Spinal cord (tissue), 9 donors: ENCODE measurements at regions not wholly inside any gene's neighbourhood (a gene's known extent, or its start where the extent isn't known, plus 50 kb on each side); places are given as distances from the start of the nearest gene placed in this dataset.
A peak's percentile ranks its signal among the peaks of the same experiment; 100 is the strongest.

Experiments
- DNase-seq, 6 donors: peaks; one replicate each; pipeline versions ENCODE4 v3.0.0 to v3.0.0-alpha.2; 2013 to 2015; ENCODE audit warnings: low spot score in 6 of 6, low read depth in 4 of 6
- H3K27ac ChIP-seq: one replicate; pipeline ENCODE4 v1.5.1; 2013; ENCODE audit warnings: low read depth, low read length, control low read depth
- H3K27me3 ChIP-seq: one replicate; pipeline ENCODE4 v1.6.1; 2013; ENCODE audit warnings: low read length; ENCODE audit not compliant: control insufficient read depth, insufficient read depth
- H3K36me3 ChIP-seq: one replicate; pipeline ENCODE4 v1.6.1; 2013; ENCODE audit warnings: low read length; ENCODE audit not compliant: control insufficient read depth, insufficient read depth
- H3K4me1 ChIP-seq: one replicate; pipeline ENCODE4 v1.6.1; 2013; ENCODE audit warnings: low read length; ENCODE audit not compliant: control insufficient read depth, insufficient read depth
- H3K4me3 ChIP-seq: one replicate; pipeline ENCODE4 v1.5.1; 2013; ENCODE audit warnings: low read depth, low read length, control low read depth
- H3K9me3 ChIP-seq: one replicate; pipeline ENCODE4 v1.6.1; 2013; ENCODE audit warnings: low read length; ENCODE audit not compliant: control insufficient read depth, insufficient read depth
- WGBS: methylation state at CpG from one replicate; pipeline ENCODE4 v1.1.5; 2013; ENCODE audit warnings: missing lambda C conversion rate; ENCODE audit not compliant: insufficient coverage; 5-methylcytosine and 5-hydroxymethylcytosine counted together
- donor health status: healthy.

DNA sequence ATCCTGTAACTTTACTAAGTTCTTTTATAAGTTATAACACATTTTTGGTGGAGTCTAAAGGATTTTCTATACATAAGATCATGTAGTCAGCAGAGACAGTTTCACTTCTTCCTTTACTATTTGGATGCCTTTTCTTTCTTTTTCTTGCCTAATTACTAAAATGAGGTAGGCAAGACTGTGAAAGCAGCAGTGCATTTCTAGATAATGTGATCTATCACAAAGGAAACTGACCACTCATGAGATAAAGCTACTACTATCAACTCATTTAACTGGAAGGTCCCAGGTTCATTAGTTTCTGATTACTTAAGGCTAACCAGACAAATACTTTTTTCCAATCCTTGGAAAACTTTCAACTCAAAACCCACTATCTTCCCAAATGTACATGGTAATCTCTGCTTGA lies 196.2 kb upstream of the E2F8 start:
- Histone ChIP-seq H3K27ac (no peak overlapping the region), H3K9me3 (no peaks in the 10 kb centered on the region), H3K4me1 (peaks cover 5% of the 10 kb centered on the region), H3K36me3 (no peaks in the 10 kb centered on the region), H3K27me3 (no peaks in the 10 kb centered on the region), H3K4me3 (no peak overlapping the region)
- DNase-seq, result no peak

DNA sequence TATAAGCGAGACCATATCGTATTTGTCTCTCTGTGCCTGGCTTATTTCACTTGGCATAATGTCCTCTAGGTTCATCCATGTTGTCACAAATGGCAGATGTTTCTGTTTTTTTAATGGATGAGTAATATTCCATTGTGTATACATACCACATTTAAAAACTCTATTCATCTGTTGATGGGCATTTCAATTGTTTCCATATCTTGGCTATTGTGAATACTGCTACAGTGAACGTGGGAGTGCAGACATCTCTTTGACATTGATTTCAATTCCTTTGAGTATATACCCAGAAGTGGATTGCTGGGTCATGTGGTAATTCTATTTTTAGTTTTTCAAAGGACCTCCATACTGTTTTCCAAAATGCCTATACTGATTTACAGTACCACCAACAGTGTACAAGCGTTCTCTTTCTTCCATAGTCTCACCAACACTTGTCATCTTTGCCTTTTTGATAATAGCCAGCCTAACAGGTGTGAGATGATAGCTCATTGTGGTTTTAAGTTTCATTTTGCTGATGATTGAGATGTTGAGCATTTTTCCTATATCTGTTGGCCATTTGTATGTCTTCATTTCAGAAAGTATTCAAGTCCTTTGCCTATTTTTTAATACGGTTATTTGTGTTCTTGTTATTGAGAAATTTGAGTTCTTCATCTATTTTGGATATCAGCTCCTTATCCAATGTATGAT lies 194.7 kb upstream of the E2F8 start:
- no peak for DNase-seq
- Histone ChIP-seq H3K4me1 (peaks cover 9% of the 10 kb centered on the region), H3K27ac (no peak overlapping the region), H3K36me3 (no peaks in the 10 kb centered on the region), H3K9me3 (no peaks in the 10 kb centered on the region), H3K4me3 (no peak overlapping the region), H3K27me3 (peaks cover 4% of the 10 kb centered on the region)
- WGBS, result no CpG with 5 or more reads among the region's 5 CpGs

DNA sequence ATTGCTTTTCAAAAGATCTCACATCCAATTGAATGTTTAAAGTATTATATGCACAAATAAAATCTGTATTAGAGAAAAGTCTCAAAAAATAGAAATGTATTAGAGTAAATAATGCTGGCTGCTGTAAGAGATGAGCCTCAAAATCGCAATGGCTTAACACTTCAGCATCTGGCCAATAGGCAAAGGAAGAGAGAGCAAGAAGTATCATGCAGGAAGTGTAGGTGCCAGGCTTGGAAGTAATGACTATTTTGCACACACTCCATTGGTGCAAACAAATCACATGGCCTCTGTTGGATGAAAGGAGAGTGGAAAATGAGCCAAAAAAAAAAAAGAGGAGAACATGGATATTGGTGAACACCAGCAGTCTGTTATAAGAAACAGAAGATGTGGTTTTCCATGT lies 193.0 kb upstream of the E2F8 start:
- DNase-seq, result peak in 1 of 6 donors; percentile 22
- H3K36me3 ChIP-seq, result no peaks in the 10 kb centered on the region
- peaks cover 4% of the 10 kb centered on the region for H3K27me3 ChIP-seq
- H3K9me3 ChIP-seq, result no peaks in the 10 kb centered on the region
- WGBS, result 89% methylated on average over 1 of the region's 1 CpG
- no peak overlapping the region for H3K27ac ChIP-seq
- peaks cover 11% of the 10 kb centered on the region for H3K4me1 ChIP-seq
- no peak overlapping the region for H3K4me3 ChIP-seq

DNA sequence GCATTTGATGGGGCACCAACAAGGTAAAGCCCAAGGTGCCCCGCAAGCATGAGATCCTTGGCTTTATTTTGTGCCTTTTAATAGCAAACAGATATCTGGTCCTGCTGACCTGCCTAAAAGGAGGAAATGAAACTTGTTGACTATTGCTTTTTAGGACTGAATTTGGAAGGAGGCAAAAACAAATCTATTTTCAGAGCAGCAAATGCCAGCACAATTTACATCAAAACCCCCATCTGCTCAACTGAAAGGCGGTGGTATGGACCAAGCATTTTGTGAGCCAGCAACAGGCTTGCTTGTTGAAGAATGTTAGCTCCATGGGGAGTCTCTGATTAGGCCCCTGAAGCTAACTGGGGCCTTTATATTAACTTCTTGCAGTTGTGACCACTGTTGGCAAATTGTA lies 192.6 kb upstream of the E2F8 start:
- peaks cover 11% of the 10 kb centered on the region for H3K4me1 ChIP-seq
- peaks cover 4% of the 10 kb centered on the region for H3K27me3 ChIP-seq
- DNase-seq, result peak in 1 of 6 donors; percentile 65
- H3K9me3 ChIP-seq, result no peaks in the 10 kb centered on the region
- no peak overlapping the region for H3K27ac ChIP-seq
- no peak overlapping the region for H3K4me3 ChIP-seq
- WGBS, result 91% methylated on average over 1 of the region's 2 CpGs
- H3K36me3 ChIP-seq, result no peaks in the 10 kb centered on the region

DNA sequence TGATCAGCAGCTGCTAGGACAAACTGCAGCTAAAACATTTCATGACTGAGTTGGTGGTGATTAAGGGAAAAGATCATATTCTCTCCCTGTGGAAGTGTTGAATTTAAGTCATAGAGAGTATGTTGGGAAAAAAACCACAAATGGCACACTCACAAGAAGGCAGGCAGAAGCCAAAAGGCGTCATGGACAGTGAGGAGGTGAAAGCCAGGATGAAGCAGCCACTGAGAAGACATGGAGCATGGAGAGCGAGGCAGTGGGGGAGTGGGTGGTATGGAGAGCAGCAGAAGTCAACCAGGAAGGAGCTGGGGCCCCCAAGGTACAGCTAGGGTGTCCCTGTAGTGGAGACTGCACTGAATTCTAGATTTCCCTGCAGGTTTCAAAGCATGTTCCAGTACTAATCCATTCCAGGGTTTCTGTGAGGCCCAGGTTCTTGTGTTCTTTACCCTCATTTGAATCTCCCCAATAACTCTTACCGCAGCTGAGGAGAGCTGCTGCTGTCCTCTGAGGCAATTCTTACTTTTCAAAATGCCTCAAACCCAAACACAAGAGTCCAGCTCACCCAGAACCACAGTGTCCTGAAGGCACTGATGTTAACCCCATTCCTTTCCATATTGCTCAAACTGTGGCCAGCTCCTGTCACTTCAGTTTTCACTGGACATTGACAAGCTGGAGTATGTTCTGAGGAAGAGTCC lies 191.8 kb upstream of the E2F8 start:
- Histone ChIP-seq H3K4me1 (peaks cover 11% of the 10 kb centered on the region), H3K27ac (no peak overlapping the region), H3K4me3 (no peak overlapping the region), H3K36me3 (no peaks in the 10 kb centered on the region), H3K9me3 (no peaks in the 10 kb centered on the region), H3K27me3 (peaks cover 4% of the 10 kb centered on the region)
- 57% methylated on average over 3 of the region's 3 CpGs for WGBS
- peak in 1 of 6 donors; percentile 48 for DNase-seq

DNA sequence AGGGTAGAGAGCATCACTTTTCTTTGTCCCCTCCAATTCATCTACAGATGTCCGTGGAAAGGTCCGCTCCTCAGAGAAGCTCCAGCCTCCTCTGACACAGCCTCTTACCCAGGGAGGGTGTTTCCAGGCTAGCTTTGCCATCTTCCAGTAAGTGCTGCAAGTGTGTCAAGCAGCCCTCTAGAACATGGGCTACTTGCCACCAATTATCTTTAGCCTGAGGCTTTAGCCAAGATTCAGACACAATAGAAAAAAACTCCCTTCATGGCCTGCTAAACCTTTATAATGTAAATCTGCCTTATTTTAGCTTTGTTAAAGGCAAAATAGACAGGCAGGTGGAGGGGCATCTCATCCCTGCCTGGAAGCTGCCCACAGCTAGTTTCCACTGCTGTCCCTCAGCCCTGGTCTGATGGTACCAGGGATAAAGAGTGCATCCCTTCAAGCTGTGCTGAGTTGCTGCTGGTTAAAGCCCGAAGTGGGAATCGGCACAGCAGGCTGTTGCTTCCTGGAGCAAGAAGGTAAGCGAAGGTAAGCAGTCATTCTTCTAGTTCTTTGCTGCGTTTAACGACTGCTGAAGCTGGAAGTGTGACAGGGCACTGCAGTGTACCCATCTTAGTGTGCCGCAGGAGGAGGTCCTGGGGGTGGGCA lies 190.1 kb upstream of the E2F8 start:
- peaks cover 4% of the 10 kb centered on the region for H3K27me3 ChIP-seq
- H3K4me1 ChIP-seq, result peaks cover 15% of the 10 kb centered on the region
- H3K9me3 ChIP-seq, result no peaks in the 10 kb centered on the region
- H3K4me3 ChIP-seq, result no peak overlapping the region
- 61% methylated on average over 7 of the region's 8 CpGs for WGBS
- H3K36me3 ChIP-seq, result no peaks in the 10 kb centered on the region
- H3K27ac ChIP-seq, result no peak overlapping the region
- peak in 1 of 6 donors; percentile 46 for DNase-seq

DNA sequence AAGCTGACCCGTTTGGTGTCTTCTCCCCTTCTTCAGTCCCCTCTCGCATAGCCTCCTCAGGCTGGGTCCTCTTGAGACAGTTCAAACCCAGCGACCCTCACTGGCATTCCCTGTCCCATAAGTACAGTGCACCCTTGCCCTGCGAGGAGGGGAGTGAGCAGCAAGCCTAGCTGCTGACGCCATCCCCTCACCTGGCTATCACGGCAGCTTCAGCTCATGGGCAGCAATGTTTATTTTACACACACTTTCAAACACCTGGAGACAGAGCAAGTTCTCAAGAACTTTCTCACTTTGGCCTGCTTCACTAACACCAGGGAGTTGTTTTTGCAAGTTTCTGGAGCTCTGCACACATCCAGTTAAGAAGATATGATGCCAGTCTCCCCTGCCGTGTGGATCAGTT lies 189.6 kb upstream of the E2F8 start:
- no peaks in the 10 kb centered on the region for H3K9me3 ChIP-seq
- peaks cover 15% of the 10 kb centered on the region for H3K4me1 ChIP-seq
- 94% methylated on average over 7 of the region's 7 CpGs for WGBS
- H3K36me3 ChIP-seq, result no peaks in the 10 kb centered on the region
- H3K27me3 ChIP-seq, result peaks cover 4% of the 10 kb centered on the region
- no peak for DNase-seq
- H3K4me3 ChIP-seq, result no peak overlapping the region
- no peak overlapping the region for H3K27ac ChIP-seq

DNA sequence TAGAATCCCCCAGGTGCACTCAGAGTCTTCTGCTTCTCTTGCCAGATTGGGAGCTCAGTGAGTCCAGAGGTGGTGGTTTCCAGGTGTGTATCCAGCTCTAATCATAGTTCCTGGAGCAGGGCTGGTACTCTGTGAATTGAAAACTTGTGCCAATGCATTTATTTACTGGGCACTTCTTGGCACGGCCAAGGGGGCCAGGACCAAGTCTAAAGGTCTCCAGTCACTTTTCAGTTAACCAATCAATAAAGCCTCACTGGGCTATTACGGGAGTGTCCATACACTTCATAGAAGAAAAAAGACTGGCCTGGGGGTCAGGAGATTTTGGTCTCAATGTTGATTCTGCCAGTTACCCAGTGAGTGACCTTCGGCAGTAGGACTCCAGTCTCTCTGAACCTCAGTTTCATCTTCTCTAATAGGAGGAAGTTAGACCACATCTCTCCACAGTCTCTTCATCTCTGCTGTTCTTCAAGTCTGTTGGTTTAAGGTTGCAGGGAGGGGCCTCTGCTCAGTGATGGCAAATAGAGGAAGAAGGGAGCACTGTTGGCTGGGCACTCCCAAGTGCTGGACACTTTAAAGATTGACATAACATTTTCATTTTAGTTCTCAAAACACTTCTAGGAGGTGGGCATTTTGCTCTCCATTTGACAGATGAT lies 188.5 kb upstream of the E2F8 start:
- H3K9me3 ChIP-seq, result no peaks in the 10 kb centered on the region
- H3K4me1 ChIP-seq, result peaks cover 15% of the 10 kb centered on the region
- H3K4me3 ChIP-seq, result no peak overlapping the region
- DNase-seq, result no peak
- no peak overlapping the region for H3K27ac ChIP-seq
- 80% methylated on average over 1 of the region's 3 CpGs for WGBS
- H3K36me3 ChIP-seq, result no peaks in the 10 kb centered on the region
- H3K27me3 ChIP-seq, result peaks cover 4% of the 10 kb centered on the region

DNA sequence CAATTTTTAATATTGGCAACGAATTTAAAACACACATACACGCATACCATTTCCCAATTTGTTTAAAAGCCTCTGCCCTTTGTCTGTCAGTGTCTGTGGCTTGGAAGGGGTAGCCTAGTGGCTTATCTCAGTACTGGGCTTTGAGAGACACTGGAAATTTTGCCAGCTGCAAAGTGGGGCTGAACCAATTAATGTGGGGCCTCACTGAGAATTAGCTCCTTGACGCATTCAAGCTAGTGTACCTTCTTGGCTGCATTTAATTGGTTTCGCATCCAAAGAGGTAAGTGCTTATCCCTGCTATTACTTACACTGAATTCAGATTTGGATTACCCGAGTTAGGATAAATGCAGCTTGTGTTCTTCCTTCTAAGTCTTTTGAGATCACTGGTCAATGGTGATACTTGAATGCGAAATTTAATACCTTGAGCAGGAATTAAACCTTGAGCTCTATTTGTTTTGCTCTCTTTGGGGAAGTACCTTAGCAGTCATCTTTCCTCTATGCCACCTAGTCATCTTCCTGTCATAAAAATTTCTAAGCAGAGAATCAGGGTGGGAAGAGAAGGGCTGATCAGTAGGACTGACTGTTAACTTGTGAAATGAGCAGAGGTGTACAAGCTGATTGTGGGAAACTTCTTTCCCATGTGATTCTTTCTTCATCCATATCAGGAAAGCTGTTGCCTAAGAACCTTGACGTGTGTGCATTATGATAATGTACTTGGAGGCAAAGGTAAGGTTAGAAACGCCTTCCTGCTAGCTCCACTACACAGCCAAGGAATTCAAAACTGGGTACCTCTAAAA lies 187.7 kb upstream of the E2F8 start:
- no peak for DNase-seq
- 80% methylated on average over 1 of the region's 8 CpGs for WGBS
- no peaks in the 10 kb centered on the region for H3K9me3 ChIP-seq
- H3K27ac ChIP-seq, result no peak overlapping the region
- no peak overlapping the region for H3K4me3 ChIP-seq
- H3K36me3 ChIP-seq, result no peaks in the 10 kb centered on the region
- H3K27me3 ChIP-seq, result peaks cover 4% of the 10 kb centered on the region
- peaks cover 15% of the 10 kb centered on the region for H3K4me1 ChIP-seq
